Endothelial cell of umbilical vein (primary cell): ENCODE measurements at regions not wholly inside any gene's neighbourhood (a gene's known extent, or its start where the extent isn't known, plus 50 kb on each side); places are given as distances from the start of the nearest gene placed in this dataset.

Source experiments
- BruUV-seq: library from RNA; stranded (reverse); fragments of 400-500 nt; replicated peaks from 2 replicates; lab custom pipeline; 2021; lab: Mats Ljungman, UMichigan
- CTCF ChIA-PET: fragments of 300-600, 350-600 bp; sonication (Branson Sonifier 250); formaldehyde crosslinking; loops from one replicate; lab custom pipeline; 2021; ENCODE audit warnings: antibody characterized with exemption, inconsistent platforms; lab: Charles Lee
- POLR2A ChIA-PET: fragments of 300-600, 350-600 bp; sonication (Branson Sonifier 250); formaldehyde crosslinking; loops from one replicate; lab custom pipeline; 2021; ENCODE audit warnings: antibody characterized with exemption, inconsistent platforms; lab: Charles Lee
- DNase-seq: peaks from one replicate; pipeline ENCODE4 v3.0.0-alpha.2; 2011; ENCODE audit warnings: low read depth, low spot score
- FAIRE-seq: peaks from 2 replicates; lab custom pipeline; 2011; peaks lifted over from hg19 to GRCh38; lab: Jason Lieb, UNC
- H2AFZ ChIP-seq: 2 replicates; pipeline ENCODE4 v1.6.0; 2012; ENCODE audit warnings: low read depth, low read length, control low read depth, inconsistent platforms
- H3K27ac ChIP-seq: 2 replicates; pipeline ENCODE4 v1.5.1; 2011; ENCODE audit warnings: low read depth, mild to moderate bottlenecking, control low read depth, low read length, moderate library complexity; ENCODE audit not compliant: insufficient read depth
- H3K27me3 ChIP-seq, 2 experiments: 2 replicates each; pipeline versions ENCODE4 v1.6.0 to v1.6.1; 2011; ENCODE audit warnings: low read length in 2 of 2, mixed read lengths in 1 of 2; ENCODE audit not compliant: control insufficient read depth in 2 of 2, insufficient read depth in 2 of 2
- H3K36me3 ChIP-seq, 2 experiments: 2 replicates in 1 of 2; 3 replicates in 1 of 2; pipeline ENCODE4 v1.5.1; 2011; ENCODE audit warnings: low read length in 2 of 2, mild to moderate bottlenecking in 1 of 2, moderate library complexity in 1 of 2; ENCODE audit not compliant: control insufficient read depth in 2 of 2, insufficient read depth in 2 of 2; ENCODE audit errors: extremely low read depth in 1 of 2
- H3K4me1 ChIP-seq: 3 replicates; pipeline ENCODE4 v1.5.1; 2011; ENCODE audit warnings: mild to moderate bottlenecking, low read length; ENCODE audit not compliant: control insufficient read depth, insufficient read depth; ENCODE audit errors: extremely low read depth
- H3K4me2 ChIP-seq: 2 replicates; pipeline ENCODE4 v1.6.1; 2011; ENCODE audit warnings: low read length, control low read depth, mixed read lengths; ENCODE audit not compliant: insufficient read depth
- H3K4me3 ChIP-seq, 3 experiments: fragments of 200-600 bp in 1 of 3; sonication (generic), shearing (Covaris generic) in 1 of 3; replicated peaks in 1 of 3; 2 replicates each; pipeline ENCODE4 v1.5.1; 2011 to 2016; ENCODE audit warnings: control low read depth in 3 of 3, low read length in 3 of 3, mild to moderate bottlenecking in 2 of 3, inconsistent platforms in 1 of 3, low read depth in 1 of 3, moderate library complexity in 1 of 3; ENCODE audit not compliant: insufficient read depth in 1 of 3
- H3K79me2 ChIP-seq: 2 replicates; pipeline ENCODE4 v1.6.0; 2012; ENCODE audit warnings: low read length, inconsistent platforms; ENCODE audit not compliant: control insufficient read depth, insufficient read depth
- H3K9ac ChIP-seq: replicated peaks from 2 replicates; pipeline ENCODE3; 2011; ENCODE audit warnings: low read length, control low read depth; ENCODE audit not compliant: insufficient read depth; ENCODE audit errors: extremely low read depth
- H3K9me1 ChIP-seq: replicated peaks from 3 replicates; pipeline ENCODE4 v1.6.0; 2011; ENCODE audit warnings: mild to moderate bottlenecking, low read length; ENCODE audit not compliant: control insufficient read depth, insufficient read depth; ENCODE audit errors: extremely low read depth
- H3K9me3 ChIP-seq: replicated peaks from 2 replicates; pipeline ENCODE4 v1.5.1; 2012; ENCODE audit warnings: low read length, inconsistent platforms; ENCODE audit not compliant: control insufficient read depth, insufficient read depth
- H4K20me1 ChIP-seq: replicated peaks from 2 replicates; pipeline ENCODE3; 2011; ENCODE audit warnings: mild to moderate bottlenecking, low read length; ENCODE audit not compliant: control insufficient read depth, insufficient read depth; ENCODE audit errors: extremely low read depth
- CTCF ChIP-seq, 2 donors: IDR thresholded peaks; 1 replicate in 1 of 2; 2 replicates in 1 of 2; pipeline ENCODE4 v1.5.1; 2011; ENCODE audit warnings: low read length in 2 of 2, mild to moderate bottlenecking in 2 of 2, moderate library complexity in 2 of 2, control low read depth in 1 of 2, inconsistent platforms in 1 of 2, low read depth in 1 of 2; ENCODE audit not compliant: insufficient read depth in 1 of 2; ENCODE audit errors: extremely low read depth in 1 of 2
- EZH2 ChIP-seq: IDR thresholded peaks from 2 replicates; pipeline ENCODE4 v1.6.1; 2012; ENCODE audit warnings: borderline replicate concordance, low read depth, mild to moderate bottlenecking, moderate library complexity, low read length, inconsistent platforms; ENCODE audit not compliant: severe bottlenecking
- FOS ChIP-seq: IDR thresholded peaks from 2 replicates; pipeline ENCODE4 v1.6.1; 2011; ENCODE audit warnings: mild to moderate bottlenecking, low read length, moderate library complexity, borderline replicate concordance; ENCODE audit not compliant: insufficient read depth
- GATA2 ChIP-seq: IDR thresholded peaks from 2 replicates; pipeline ENCODE4 v1.7.0; 2011; ENCODE audit warnings: low read depth, mild to moderate bottlenecking, moderate library complexity, mixed read lengths, low read length; ENCODE audit not compliant: insufficient read length, insufficient read depth
- JUN ChIP-seq: IDR thresholded peaks from 2 replicates; pipeline ENCODE4 v1.6.1; 2011; ENCODE audit warnings: borderline replicate concordance, low read depth; ENCODE audit not compliant: insufficient read length, insufficient read depth
- MAX ChIP-seq: IDR thresholded peaks from 2 replicates; pipeline ENCODE4 v1.6.1; 2011; ENCODE audit not compliant: insufficient read depth, insufficient read length
- MYC ChIP-seq: IDR thresholded peaks from one replicate; pipeline ENCODE4 v1.6.1; 2011; ENCODE audit warnings: mild to moderate bottlenecking, low read depth, low read length
- POLR2A ChIP-seq: IDR thresholded peaks from 2 replicates; pipeline ENCODE4 v1.6.1; 2012; ENCODE audit warnings: low read depth, mild to moderate bottlenecking, control low read depth, low read length
- POLR2AphosphoS5 ChIP-seq: IDR thresholded peaks from 2 replicates; pipeline ENCODE4 v1.6.1; 2012; ENCODE audit warnings: low read depth, mild to moderate bottlenecking, control low read depth, low read length, moderate library complexity; ENCODE audit not compliant: insufficient read depth
- dilution Hi-C: fragments of 300-500 bp; cut with MboI; formaldehyde crosslinking; loops from one replicate; pipeline ENCODE4 v1.15.0; 2019; ENCODE audit warnings: low sequenced_read_pairs; ENCODE audit not compliant: extremely low pct_ligation_motif_present
- intact Hi-C: fragments of 100-400 bp; cut with micrococcal nuclease; formaldehyde crosslinking; loops from one replicate; pipeline ENCODE4 v1.10.0; 2022

GRCh38 chr12:98229540-98229924 is 285.9 kb upstream of the TMPO start:
- no TSS peak for BruUV-seq
- Histone ChIP-seq H3K36me3 (no peaks in the 10 kb centered on the region), H3K27me3 (no peaks in the 10 kb centered on the region), H3K4me2 (no peak overlapping the region), H2AFZ (no peak overlapping the region), H3K27ac (no peak overlapping the region), H3K4me1 (no peaks in the 10 kb centered on the region), H3K4me3 (no peak overlapping the region), H4K20me1 (no peaks in the 10 kb centered on the region), H3K9me3 (no peaks in the 10 kb centered on the region), H3K9me1 (no peaks in the 10 kb centered on the region), H3K9ac (no peak overlapping the region), H3K79me2 (no peaks in the 10 kb centered on the region)
- ChIA-PET CTCF (no interaction called here), POLR2A (no interaction called here)
- dilution Hi-C loops, result no loop called here
- intact Hi-C loops, result no loop called here
- no peak for TF ChIP-seq JUN
- no peak for FAIRE-seq
- no peak for DNase-seq

- ChIA-PET POLR2A (no interaction called here), CTCF (no interaction called here)
- FAIRE-seq, result no peak
- Histone ChIP-seq H3K9ac (no peak overlapping the region), H3K4me3 (no peak overlapping the region), H3K36me3 (no peaks in the 10 kb centered on the region), H3K9me1 (no peaks in the 10 kb centered on the region), H3K9me3 (no peaks in the 10 kb centered on the region), H3K4me2 (no peak overlapping the region), H3K27ac (no peak overlapping the region), H2AFZ (no peak overlapping the region), H3K27me3 (no peaks in the 10 kb centered on the region), H3K79me2 (no peaks in the 10 kb centered on the region), H4K20me1 (no peaks in the 10 kb centered on the region), H3K4me1 (no peaks in the 10 kb centered on the region)
- dilution Hi-C loops (no loop called here), intact Hi-C loops (no loop called here)
- BruUV-seq, result no TSS peak
- TF ChIP-seq MYC, result no peak
- TF ChIP-seq MAX, result no peak
- TF ChIP-seq GATA2, result no peak
- TF ChIP-seq CTCF (IDR thresholded peaks at IDR 0.05; ENCODE audit: extremely low read depth in 1 of 2, insufficient read depth in 1 of 2, low read depth in 1 of 2, low read length in 2 of 2), result no peak
- no peak for TF ChIP-seq POLR2AphosphoS5
- no peak for TF ChIP-seq POLR2A
- no peak for TF ChIP-seq EZH2
- TF ChIP-seq FOS, result no peak
- no peak for TF ChIP-seq JUN
- no peak for DNase-seq
Measured at GRCh38 chr12:98232753-98233390, 282.5 kb upstream of the TMPO start.
